Tibial nerve (tissue), 4 donors: ENCODE measurements at regions not wholly inside any gene's neighbourhood (a gene's known extent, or its start where the extent isn't known, plus 50 kb on each side); places are given as distances from the start of the nearest gene placed in this dataset.

Experiments
- CTCF ChIP-seq, 5 experiments: fragments of 200-600 bp in 3 of 5; fragments of 450-650 bp in 2 of 5; sonication (generic) in 3 of 5; IDR thresholded peaks; one replicate each; pipeline ENCODE4 v1.5.1; 2016 to 2019; ENCODE audit warnings: antibody characterized with exemption in 5 of 5, mild to moderate bottlenecking in 3 of 5, moderate library complexity in 2 of 5
- EP300 ChIP-seq, 2 donors: sonication (generic); formaldehyde crosslinking; IDR thresholded peaks; one replicate each; pipeline ENCODE4 v1.6.1; 2017; ENCODE audit warnings: antibody characterized with exemption in 2 of 2, mild to moderate bottlenecking in 1 of 2
- POLR2A ChIP-seq, 2 donors: fragments of 450-650 bp; IDR thresholded peaks; one replicate each; pipeline ENCODE4 v1.6.1; 2017; ENCODE audit warnings: antibody characterized with exemption in 2 of 2, mild to moderate bottlenecking in 2 of 2, moderate library complexity in 2 of 2

GRCh38 chr18:8894823-8895222, 189.5 kb downstream of the MTCL1 start:
- TF ChIP-seq CTCF (IDR thresholded peaks at IDR 0.05) (no peak), POLR2A (IDR thresholded peaks at IDR 0.05) (no peak), EP300 (IDR thresholded peaks at IDR 0.05) (no peak)
